ENCODE measurements at regions not wholly inside any gene's neighbourhood (a gene's known extent, or its start where the extent isn't known, plus 50 kb on each side); places are given as distances from the start of the nearest gene placed in this dataset.
"Not testable (repeated sequence)": the region's sequence is repeated elsewhere in the genome, so short reads cannot be mapped to it uniquely, and the experiment has no call there.

GRCh38 chr4:154164931-154165839, 326.4 kb downstream of the DCHS2 start:
- DNase-seq, result peak; percentile 75

DNA sequence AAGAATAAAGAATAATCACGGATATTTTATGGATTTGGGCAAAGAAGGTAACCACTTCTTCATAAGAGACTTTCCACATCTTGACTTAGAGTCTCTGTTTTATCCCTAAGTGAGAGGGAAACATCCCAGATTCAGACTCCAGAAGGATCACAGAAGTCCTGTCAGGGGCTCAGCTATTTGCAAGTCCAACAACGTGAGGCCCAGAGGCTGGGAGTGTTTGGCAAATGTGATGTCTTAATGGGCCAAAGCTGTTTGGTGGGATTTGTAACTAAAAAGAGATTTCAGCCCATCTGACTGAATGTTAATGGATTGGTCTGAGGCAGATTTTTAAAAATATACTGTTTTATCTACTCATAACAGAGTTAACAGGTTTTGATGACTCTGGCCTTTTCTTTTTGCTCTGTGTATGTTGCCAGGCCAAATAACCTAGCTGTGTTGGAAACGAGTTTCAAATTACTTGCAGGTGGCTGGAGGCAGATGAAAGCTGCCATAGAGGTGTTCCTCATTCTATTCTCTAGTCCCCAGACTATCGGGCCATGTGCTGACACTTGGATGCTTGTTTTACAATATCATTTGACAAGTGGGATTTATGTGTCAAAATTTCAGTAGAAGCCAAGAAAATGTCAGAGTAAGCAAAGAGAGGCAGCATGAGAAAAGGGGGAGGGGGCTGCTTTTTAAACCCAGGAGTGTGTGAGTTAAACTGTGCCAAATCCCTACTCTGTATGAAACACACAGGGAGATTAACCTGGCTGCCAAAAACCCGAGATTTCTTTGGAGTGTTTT, 330.9 kb downstream of the DCHS2 start:
- DNase-seq, result no peak

DNA sequence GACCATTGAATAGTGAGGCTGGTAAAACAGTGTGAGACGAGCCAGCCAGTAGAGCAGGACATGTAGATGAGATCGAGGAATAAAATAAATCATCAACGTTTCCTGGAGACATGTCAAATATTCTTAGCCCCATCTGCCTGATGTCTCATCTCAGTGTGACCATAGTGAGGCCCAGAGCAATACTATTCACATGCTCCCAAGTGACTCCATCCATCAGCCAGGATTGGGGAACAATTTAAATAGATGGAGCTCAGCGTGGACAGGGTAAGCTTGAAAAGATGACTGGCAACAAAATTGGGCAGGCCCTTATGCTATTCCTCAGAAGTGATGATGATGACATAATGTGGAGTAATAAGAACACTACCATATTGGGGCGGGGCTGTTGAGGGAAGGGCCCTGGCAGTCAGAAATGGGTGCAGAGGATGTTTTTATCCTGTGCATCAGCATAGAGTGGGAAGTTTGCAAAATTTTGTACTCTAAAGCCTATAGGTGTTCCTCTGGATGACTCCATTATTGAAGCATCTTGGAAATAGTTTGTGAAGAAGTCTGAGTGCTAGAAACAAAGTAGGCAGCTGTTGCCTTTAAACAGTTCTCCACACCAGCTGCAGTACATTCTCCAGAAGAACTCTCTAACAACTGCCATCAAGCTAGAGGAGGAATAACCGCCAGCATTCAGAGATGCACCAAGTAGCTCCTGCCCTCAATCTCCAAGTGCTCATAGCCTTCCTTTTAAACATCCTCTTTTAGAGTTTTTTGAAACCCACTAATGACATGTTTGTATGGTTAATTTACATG, 333.0 kb downstream of the DCHS2 start:
- no peak for DNase-seq

- DNase-seq, result no peak
Observed at GRCh38 chr4:154152546-154152945, 339.1 kb downstream of the DCHS2 start.

DNA sequence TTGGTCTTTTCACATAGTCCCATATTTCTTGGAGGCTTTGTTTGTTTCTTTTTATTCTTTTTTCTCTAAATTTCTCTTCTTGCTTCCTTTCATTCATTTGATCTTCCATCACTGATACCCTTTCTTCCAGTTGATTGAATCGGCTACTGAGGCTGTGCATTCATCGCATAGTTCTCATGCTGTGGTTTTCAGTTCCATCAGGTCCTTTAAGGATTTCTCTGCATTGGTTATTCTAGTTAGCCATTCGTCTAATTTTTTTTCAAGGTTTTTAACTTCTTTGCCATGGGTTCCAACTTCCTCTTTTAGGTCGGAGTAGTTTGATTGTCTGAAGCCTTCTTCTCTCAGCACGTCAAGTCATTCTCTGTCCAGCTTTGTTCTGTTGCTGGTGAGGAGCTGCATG, 342.4 kb downstream of the DCHS2 start:
- not testable (repeated sequence) for DNase-seq

DNA sequence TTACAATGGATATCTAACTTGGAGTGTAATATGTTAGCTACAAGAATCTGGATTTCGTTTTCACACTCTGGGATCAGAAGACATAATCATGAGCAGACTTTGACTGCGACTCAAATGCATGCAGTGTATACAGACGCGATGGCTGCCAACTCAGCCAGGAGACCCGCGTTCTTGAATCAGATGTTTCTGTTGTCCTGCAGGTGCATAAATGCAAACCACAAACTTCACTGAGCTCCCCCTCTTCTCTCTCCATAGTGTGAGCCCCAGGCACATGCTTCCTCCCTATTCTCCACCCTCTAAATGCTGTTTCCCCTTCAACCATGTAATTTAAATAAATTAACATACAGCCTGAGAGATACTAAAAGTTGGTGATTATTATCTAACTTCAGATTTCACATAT, 347.9 kb downstream of the DCHS2 start:
- DNase-seq, result no peak

- DNase-seq, result no peak
Observed at GRCh38 chr4:154142664-154143063, 348.9 kb downstream of the DCHS2 start.

GRCh38 chr4:154140869-154141268, 350.7 kb downstream of the DCHS2 start:
- DNase-seq, result no peak

- DNase-seq, result no peak
Observed at GRCh38 chr4:154137320-154137905, 348.5 kb upstream of the SFRP2 start.

DNA sequence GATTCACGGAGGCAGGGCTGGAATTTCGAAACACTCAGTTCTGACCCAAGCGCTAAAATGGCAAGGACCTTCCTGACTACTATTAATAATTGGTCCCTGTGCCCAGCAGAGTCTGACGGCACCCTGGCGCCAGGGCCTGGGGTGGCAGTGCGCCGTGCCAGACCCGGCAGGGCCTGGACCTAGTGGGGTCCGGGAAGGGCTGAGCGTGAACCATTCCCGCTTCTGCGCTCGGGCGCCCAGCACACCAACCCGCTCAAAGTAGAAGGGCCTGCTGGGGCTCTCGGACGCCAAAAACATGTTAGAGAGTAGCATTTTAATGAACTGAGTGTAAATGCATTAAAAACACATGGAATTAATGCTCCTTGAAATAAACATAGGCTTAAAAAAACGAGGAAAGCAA, 346.7 kb upstream of the SFRP2 start:
- DNase-seq, result no peak

GRCh38 chr4:154132406-154132805, 343.5 kb upstream of the SFRP2 start:
- DNase-seq, result no peak

DNA sequence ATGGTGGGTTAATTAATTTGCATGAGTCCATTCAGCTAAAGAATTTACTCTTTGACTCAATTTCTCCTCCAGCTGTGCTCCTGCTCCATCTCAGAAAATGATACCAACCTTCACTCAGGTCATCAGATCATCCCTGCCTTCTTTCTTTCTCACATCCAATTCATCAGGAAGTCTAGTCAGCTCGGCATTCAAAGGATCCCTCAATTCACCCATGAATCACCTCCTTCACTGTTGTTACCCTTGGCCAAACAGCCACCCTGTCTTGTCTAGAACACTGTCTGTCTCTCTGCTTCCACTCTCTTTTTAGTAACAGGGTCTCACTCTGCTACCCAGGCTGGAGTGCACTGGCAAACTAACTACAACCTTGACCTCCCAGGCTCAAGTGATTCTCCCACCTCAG, 337.4 kb upstream of the SFRP2 start:
- DNase-seq, result no peak

DNA sequence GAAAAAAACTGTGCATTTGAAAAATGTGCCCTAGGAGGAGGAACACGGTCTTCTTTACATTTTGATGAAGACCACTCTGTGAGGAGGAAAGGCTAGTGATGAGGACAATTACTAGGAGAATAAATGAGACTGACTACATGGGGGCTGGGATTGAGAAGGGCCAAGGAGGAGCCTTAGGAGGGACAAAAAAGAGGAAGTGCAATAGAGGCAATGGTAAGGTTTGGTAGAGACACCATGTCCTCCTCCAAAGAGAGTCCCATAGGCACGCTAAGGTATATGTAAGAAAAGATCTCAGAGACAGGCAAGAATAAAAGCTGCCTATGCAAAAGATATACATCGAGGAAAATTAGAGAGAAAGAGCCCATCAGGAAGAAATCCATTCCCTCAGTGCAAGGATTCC, 336.5 kb upstream of the SFRP2 start:
- DNase-seq, result no peak

GRCh38 chr4:154124539-154125255, 335.8 kb upstream of the SFRP2 start:
- no peak for DNase-seq

DNA sequence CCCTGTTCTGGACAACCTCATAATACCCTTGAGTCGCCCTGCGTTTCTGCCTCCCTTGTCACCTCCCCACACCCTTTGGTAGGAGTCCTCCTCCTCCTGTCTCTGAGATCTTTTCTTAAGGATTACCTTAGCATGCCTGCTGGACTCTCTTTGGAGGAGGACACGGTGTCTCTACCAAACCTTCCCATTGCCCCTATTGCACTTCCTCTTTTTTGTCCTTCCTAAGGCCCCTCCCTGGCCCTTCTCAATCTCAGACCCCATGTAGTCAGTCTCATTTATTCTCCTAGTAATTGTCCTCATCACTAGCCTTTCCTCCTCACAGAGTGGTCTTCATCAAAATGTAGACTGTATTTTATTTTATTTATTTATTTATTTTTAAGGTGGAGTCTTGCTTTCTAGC, 335.0 kb upstream of the SFRP2 start:
- no peak for DNase-seq

GRCh38 chr4:154120690-154121345, 331.9 kb upstream of the SFRP2 start:
- no peak for DNase-seq

GRCh38 chr4:154120006-154120676, 331.3 kb upstream of the SFRP2 start:
- no peak for DNase-seq

- DNase-seq, result peak; percentile 3
Observed at GRCh38 chr4:154119317-154119716, 330.4 kb upstream of the SFRP2 start.

DNA sequence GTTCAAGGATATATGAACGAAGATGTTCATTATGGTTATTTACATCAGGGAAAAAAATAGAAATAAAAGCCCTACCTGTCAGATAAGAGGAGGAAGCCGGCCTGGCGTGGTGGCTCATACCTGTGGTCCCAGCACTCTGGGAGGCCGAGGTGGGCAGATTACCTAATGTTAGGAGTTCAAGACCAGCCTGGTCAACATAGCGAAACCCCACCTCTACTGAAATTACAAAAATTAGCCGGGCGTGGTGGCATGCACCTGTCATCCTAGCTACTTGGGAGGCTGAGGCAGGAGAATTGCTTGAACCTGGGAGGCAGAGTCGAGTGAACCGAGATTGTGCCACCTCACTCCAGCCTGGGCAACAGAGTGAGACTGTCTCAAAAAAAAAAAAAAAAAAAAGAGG, 328.8 kb upstream of the SFRP2 start:
- not testable (repeated sequence) for DNase-seq

- no peak for DNase-seq
Observed at GRCh38 chr4:154107337-154107736, 318.5 kb upstream of the SFRP2 start.

DNA sequence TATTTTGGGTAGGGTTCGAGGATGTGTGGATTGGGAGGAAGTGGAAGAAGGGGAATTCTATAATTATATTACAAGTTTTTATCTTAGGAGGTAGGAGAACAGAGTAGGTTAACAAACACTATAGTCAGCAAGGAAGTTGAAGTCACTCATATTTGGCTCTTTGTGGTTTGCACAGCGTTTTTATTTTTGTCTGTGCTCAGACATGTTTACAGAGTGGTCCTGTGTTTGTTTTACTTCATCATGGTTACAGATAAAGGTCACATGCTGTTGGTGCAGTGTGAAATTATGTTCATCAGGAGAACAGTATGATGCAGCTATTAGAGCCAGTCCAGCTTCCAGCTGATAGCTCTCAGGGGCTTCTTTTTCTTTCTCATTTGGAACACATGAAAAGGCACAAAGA, 299.9 kb upstream of the SFRP2 start:
- no peak for DNase-seq
